HPDE6-E6E7 (cell line): ENCODE measurements at regions not wholly inside any gene's neighbourhood (a gene's known extent, or its start where the extent isn't known, plus 50 kb on each side); places are given as distances from the start of the nearest gene placed in this dataset.
"Not testable (repeated sequence)": the region's sequence is repeated elsewhere in the genome, so short reads cannot be mapped to it uniquely, and the experiment has no call there.

Source experiments
- DNase-seq: peaks from one replicate; pipeline ENCODE4 v3.0.0; 2011; ENCODE audit warnings: missing footprints; ENCODE audit errors: extremely low spot score

DNA sequence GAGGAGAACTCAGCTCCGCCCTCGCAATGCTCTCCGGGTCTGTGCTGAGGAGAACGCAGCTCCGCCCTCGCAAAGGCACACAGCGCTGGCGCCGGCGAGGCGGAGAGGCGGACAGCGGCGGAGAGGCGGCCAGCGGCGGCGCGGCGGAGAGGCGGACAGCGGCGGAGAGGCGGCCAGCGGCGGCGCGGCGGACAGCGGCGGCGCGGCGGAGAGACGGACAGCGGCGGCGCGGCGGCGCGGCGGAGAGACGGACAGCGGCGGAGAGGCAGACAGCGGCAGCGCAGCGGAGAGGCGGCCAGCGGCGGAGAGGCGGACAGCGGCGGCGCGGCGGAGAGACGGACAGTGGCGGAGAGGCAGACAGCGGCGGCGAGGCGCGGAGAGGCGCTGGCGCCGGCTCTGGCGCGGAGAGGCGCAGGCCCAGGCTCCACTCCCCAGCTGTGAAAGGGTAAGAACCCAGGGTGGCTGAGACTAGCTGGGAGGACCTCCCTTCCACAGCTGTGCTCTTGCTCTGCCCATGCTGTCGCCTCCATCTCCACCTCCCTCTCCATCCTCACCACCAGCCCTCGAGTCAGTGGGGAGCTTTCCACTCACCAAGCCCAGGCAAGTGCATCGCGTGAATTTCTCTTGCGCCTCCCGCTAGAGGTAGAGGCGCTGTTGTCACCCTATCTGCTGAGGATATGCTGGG, 2879.9 kb downstream of the RPIA start:
- not testable (repeated sequence) for DNase-seq

DNA sequence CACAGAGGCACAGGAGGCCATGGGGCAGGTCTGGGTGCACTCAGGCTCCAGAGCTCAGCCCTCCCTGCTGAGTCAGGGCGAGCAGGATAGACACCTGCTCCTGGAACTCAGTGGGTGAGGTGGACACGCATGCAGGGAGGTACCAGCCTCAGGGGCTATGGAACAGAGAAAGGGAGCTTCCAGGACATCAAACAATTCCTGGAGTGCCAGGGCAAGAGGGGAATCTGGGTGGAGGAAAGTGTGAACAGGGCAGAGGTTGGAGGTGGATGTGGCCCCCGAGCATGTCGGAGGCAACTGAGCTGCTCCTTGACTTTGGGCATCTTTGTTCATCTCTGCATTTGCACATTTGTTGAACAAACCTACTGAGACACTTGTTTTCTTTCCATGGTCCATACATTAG, 2881.5 kb downstream of the RPIA start:
- not testable (repeated sequence) for DNase-seq

DNA sequence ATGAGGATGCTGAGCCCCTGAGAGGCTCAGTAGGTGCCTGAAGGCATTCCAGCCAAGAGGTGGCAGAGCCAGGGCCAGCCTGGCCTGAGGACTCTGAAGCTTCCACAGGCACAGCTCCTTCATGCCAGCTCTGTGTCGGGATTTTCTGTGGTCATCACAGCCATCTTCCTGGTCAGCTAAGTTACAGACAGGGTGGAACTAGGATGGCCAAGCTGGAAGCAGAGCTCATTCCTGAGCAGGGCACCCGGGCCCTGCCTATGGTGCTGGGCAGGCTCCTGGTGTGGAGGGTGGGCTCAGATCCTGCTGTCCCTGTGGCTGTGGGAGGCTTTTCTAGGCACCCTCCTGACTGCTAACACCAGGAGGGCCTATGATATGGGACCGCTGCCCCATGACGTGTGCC, 2882.3 kb downstream of the RPIA start:
- DNase-seq = not testable (repeated sequence)

DNA sequence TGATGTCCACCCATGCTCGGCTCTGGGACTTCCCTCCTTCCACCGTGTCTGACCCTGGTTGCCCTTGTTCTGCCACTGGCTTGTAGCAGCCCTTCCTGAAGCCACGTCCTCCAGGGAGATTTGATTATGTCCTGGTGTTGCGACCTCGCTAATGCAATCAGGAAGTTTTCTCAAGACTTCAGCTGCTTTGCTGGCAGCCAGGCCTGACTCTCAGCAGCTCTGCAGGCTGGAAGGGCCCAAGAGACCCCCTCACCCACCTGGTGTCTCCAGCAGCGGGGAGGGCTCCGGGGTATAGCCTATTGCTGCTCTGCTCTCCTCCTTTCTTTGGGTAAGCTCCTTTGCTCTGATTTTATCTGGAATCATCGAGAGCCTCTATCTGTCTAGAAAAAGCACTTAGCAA, 2882.8 kb downstream of the RPIA start:
- DNase-seq = not testable (repeated sequence)

DNA sequence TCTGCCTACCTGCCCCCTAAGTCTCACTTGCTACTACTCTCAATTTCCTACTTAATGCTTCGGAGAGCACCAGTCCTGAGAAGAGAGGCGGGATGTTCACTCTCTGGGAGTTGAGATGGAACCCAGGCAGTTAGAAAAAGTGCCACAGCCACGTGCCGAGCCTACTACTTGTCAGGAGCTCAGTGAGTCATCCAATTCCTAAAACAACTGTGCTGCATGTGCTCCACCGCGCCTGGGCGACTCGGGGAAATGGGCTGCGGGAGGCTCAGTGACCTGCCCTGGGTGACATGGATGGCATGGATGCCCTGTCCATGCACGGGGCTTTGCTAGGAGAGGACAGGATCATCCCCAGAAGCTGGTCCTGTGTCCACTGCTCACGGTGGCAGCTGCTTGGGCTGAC, 2884.2 kb downstream of the RPIA start:
- DNase-seq = not testable (repeated sequence)

DNA sequence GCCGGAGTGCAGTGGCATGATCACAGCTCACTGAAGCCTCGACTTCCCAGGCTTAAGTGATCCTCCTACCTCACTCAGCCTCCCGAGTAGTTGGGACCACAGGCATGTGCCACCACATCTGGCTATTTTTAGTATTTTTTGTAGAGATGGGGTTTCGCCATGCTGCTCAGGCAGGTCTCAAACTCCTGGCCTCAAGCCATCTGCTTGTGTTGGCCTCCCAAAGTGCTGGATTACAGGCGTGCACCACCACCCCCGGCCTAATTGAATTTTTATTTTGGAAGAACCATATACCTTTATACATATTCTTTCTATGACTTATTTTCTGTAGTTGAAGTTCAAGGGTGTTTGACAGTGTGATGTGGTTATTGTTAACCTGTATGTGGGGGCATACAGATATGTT, 2885.9 kb downstream of the RPIA start:
- DNase-seq = not testable (repeated sequence)

DNA sequence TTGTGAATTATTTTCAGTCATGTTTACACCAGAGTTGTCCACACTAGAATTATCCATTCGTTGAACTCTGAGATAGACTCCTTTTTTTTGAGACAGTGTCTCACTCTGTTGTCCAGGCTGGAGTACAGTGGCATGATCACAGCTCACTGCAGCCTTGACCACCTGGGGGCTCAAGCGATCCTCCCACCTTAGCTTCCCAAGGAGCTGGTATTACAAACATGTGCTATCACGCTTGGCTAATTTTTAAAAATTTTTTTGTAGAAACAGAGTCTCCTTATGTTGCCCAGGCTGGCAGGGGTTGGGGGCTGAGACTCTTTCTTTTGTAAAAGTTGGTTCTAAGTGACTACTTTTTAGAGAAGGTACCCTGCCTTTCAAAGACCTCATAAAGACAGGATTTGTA, 2887.2 kb downstream of the RPIA start:
- DNase-seq = not testable (repeated sequence)

DNA sequence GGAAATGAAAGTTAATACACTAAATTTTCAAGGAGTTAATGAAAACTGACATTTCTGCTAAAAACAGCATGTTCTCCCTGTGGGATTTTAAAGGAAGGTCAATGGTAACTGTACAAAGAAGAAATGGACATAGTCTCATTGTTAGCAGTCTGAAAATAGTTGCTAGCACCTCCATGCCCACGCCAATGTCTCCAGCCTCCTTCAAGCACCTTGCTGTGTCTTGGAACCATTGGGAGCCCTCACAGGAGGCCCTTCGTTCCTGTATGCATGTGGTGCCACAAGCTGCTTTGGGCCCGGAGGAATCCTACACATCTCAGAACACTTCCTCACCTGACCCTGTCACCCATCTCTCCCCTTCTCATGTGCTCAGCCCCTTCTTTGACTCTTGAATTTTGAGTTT, 2888.1 kb downstream of the RPIA start:
- DNase-seq = not testable (repeated sequence)

DNA sequence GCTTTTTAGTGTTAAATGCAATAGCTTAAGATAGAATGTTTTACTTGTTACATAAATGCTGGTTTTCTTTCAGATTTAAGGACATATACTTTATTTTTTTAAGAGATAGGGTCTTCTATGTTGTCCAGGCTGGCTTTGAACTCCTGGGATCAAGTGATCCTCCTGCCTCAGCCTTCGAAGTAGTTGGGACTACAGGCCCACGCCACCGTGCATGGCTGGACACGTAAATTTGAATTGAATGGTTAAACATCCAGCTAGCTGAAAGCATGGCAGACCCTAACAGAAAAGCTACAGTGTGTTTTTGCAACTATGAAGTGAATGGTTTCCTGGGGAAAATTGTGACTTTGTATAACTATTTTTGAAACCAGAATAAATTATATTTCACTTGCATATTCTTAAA, 2888.6 kb downstream of the RPIA start:
- not testable (repeated sequence) for DNase-seq

DNA sequence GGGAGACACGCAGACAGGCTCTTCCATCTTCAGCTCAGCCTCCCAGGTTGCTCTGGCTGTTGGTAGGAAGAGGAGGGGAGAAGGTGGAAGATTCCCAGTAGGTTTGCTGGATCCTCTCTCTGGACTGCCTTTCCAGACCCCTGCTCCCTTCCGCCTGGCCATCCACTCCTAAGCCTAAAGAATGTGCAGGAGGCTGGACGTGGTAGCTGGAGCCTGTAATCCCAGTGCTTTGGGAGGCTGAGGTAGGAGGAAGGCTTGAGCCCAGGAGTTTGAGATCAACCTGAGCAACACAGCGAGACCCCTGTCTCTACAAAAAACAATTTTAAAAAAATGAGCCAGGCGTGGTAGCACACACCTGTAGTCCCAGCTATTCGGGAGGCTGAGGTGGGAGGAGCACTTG, 2895.6 kb downstream of the RPIA start:
- DNase-seq = not testable (repeated sequence)

DNA sequence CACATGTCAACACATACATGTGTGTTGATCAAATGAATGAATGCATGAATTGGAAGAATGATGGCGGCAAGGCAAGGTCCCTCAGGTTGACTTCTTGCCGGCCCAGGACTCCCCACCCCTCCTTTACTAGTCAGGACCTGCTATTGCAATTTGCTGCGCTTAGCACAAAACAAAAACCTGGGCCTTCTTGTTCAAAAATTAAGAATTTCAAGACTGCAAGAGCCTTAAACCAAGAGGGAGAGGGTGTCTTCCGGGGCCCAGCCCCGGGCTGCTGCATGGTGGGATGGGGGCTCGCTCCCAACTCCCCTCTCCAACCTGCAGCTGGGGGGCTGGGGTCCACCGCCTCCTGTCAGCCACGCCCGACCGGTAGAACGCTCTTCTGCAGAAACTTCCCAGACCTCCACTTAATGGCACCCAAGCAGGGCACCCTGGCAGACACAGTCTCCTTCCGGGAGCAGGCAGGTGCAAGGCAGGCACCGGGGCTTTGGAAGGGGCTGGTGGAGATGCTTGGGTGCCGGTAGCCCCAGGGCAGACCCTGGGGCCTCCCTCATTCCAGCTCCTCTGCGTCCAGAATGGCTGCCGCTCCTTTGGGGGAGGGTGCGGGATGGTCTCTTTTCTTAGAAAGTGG, 2896.5 kb downstream of the RPIA start:
- not testable (repeated sequence) for DNase-seq

DNA sequence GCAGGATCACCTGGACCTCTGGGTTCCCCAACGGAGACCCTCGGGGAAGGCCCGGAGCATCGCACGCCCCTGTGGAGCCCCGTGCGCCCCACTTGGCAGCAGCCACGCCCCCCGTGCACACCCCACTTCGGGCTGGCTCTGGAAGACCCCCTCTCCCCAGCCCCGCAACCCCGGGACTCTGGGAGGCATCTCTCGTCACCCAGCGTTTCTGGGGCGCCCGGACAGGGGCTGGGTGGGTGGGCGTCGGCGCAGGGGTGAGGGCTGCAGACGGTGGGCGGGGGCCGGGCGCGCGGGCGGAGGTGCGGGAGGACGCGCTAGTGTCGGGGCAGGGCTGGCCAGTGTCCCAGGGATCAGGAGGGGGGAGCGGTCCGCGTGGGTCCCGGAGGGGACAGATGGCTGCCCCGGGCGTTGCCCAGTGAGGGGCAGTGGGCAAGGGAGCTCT, 2897.3 kb downstream of the RPIA start:
- DNase-seq = not testable (repeated sequence)

DNA sequence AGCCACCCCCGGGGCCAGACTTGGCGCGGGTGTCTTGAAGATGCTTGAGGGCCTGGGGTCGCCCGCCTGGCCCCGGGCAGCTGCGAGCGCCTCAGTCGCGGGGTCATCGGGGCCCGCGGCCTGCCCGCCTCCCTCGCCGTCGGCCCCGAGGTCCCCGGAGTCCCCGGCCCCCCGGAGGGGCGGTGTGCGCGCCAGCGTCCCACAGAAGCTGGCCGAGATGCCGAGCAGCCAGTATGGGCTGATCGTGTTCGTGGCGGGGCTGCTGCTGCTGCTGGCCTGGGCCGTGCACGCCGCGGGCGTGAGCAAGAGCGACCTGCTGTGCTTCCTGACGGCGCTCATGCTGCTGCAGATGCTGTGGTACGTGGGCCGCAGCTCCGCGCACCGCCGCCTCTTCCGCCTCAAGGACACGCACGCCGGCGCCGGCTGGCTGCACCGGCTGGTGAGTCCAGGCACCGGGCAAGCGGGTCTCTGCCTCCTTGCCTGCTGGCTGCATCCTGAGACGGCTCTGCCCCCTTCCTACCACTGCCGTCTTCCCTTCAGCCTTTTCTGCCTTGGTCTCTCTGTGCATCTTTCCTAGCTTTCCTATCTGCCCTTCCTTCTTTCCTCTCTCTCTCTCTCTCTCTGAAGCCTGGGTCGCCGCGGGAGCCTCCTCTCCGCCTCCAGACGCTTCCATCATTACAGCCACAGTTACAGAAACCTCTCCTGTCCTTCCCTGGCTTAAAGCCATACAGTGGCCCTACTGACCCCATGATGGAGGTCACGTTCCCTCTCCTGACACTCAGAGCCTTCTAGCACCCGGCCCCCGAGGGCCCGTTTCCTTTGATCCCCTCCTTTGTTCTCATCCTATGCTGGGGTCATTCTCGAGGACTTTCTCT, 2898.2 kb downstream of the RPIA start:
- DNase-seq = not testable (repeated sequence)

DNA sequence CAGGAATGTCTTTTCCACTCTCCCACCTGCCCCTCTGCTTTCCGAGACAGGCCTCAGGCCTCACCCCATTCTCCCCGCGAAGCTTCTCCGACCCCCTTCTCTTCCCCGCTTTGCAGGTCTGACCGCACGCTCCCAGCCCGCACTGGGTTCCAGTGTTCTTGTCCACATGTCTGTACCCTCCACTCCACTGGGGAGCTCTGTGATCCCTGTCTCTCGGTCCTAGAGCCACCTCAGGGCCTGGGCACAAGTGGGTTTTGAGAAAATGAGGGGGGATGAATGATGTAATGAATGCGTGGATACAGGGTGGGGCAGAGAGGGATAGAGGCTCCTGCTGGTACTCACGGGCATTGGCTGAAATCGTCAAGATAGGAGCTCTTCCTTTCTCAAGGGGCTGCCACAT, 2898.9 kb downstream of the RPIA start:
- DNase-seq = not testable (repeated sequence)

DNA sequence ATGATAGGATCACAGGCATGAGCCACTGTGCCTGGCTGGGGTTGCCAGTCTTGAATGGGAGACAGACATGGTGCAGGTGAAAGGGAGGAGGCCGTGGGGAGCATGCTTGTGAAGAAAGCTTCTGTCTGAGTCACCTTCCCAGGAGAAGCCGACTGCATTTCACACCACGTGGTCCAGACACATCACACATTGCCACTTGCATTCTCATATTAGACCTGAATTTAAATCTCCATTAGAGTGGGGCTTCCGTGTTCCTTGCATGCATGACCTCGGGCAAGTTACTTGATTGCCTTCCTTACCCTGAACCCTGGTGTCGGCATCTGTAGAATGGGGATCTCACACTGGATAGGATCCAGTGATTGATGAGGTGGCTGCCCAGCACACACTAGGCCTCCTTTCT, 2899.6 kb downstream of the RPIA start:
- not testable (repeated sequence) for DNase-seq

DNA sequence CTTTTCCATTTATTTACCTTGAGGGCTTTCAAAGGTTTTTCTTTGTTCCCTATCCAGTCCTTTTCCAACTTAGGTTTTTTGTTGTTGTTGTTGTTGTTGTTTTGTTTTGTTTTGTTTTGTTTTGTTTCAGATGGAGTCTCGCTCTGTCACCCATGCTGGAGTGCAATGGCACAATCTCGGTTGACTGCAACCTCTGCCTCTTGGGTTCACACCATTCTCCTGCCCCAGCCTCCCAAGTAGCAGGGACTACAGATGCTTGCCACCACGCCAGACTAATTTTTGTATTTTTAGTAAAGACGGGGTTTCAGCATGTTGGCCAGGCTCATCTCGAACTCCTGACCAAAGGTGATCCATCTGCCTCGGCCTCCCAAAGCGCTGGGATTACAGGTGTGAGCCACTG, 2906.0 kb downstream of the RPIA start:
- not testable (repeated sequence) for DNase-seq

DNA sequence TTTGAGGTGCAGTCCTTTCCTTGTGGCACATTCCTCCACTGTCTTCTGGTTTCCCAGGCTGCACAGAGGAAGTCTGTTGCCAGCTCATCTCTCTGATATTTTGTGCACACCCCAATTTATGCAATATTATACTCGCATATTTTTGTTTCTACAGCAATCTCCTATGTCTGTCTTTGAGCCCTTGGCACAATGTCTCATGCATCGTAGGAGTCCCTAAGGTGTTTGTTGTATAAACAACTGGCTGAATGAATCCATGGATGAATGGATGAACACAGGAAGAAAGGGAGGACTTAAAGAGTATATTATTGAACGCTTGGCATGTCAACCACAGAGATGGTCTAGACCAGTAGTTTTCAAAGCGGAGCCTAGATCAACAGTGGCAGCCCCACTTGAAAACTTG, 2907.0 kb downstream of the RPIA start:
- DNase-seq = peak; percentile 15

DNA sequence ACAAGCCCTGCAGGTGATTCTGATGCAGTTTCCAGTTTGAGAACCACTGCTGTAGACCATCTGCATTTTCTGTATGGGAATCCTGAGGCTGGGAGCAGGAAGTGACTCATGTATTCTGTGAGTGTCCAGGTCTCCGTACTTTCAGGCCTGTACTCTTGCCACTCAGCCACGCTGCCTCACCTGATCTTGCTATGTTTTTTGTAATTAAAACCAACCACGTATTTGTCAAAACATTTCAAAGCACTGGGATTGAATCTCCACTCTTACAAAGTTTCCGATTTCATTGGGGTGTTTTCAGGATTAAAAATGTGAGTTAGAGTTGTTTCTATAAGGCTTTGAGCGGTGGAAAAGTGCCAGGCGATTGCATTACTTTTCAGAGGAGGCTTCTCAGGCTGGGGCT, 2907.5 kb downstream of the RPIA start:
- not testable (repeated sequence) for DNase-seq

DNA sequence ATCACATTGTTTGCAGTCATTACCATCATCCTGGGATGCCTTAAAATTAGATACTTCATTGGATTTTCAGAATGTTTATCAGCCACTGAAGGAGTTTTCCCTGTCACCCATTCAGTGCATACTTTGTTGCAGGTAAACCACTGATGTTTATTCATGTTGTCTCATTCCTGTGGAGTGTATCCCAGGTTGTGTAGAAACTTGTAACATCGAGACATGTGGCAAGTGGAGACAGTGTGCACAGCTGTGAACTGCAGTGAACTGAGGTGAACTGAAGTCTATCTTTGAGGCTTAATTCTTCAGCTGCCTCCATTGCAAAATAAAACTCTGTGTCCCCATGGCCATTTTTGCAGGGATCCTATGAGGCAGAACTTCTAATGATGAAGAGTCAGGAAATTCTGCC, 2911.4 kb downstream of the RPIA start:
- not testable (repeated sequence) for DNase-seq

DNA sequence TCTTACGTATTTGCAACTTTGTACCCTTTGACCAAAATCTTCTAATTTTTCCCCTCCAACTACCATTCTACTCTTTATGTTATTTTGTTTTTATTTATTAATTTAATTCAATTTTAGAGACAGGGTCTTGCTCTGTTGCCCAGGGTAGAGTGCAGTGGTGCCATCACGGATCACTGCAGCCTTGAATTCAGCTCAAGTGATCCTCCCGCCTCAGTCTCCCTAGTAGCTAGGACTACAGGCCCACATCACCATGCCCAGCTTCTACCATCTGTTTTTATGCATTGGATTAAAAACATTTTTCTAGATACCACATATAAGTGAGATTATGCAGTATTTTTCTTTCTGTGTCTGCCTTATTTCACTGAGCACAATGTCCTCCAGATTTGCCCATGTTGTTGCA, 2912.5 kb downstream of the RPIA start:
- not testable (repeated sequence) for DNase-seq

DNA sequence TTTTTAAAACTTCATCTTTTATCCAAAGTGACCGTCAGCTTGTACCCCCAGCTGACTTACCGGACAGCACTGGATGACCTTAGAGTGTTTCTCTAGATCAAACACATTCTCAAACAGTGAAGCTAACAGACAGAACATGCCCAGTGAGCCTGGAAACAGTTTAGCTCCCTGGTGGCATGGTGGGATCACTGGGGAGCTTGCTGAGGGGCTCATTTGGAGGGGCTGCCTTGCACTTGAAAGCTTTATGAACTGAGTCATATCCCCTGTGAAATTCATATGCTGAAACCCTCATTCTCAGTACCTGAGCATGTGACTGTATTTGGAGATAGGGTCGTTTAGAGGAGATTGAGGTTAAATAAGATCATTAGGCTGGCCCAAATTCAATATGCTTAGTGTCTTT, 2913.2 kb downstream of the RPIA start:
- not testable (repeated sequence) for DNase-seq

DNA sequence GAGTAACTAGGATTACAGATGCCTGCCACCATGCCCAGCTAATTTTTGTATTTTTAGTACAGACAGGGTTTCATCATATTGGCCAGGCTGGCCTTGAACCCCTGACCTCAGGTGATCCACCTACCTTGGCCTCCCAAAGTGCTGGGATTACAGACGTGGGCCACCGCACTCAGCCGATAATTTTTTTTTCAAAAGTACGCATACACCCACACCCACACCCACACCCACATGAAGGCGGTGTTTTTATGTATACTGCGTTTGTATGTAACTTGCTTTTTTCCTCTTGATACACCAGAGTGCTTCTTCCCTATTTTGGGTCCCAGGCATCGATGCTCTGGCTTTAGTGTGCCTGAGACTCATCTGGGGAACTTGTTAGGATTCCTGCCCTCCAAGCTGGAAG, 2932.3 kb downstream of the RPIA start:
- DNase-seq = not testable (repeated sequence)
